Thymus (tissue), 11 donors: ENCODE measurements at regions not wholly inside any gene's neighbourhood (a gene's known extent, or its start where the extent isn't known, plus 50 kb on each side); places are given as distances from the start of the nearest gene placed in this dataset.

ENCODE experiments used
- DNase-seq, 9 donors: peaks; one replicate each; pipeline ENCODE4 v3.0.0-alpha.2; 2013; ENCODE audit warnings: low spot score in 9 of 9, low read depth in 6 of 9, missing footprints in 1 of 9
- H3K27ac ChIP-seq, 2 donors: one replicate each; pipeline ENCODE4 v1.5.1; 2013; ENCODE audit warnings: control low read depth in 1 of 2, low read depth in 1 of 2, low read length in 1 of 2, mild to moderate bottlenecking in 1 of 2, moderate library complexity in 1 of 2
- H3K27me3 ChIP-seq, 2 donors: one replicate each; pipeline ENCODE4 v1.5.1; 2013; ENCODE audit warnings: low read length in 1 of 2; ENCODE audit not compliant: control insufficient read depth in 2 of 2, insufficient read depth in 1 of 2
- H3K36me3 ChIP-seq, 2 donors: one replicate each; pipeline ENCODE4 v1.5.1; 2013; ENCODE audit warnings: low read length in 1 of 2, mild to moderate bottlenecking in 1 of 2, moderate library complexity in 1 of 2; ENCODE audit not compliant: control insufficient read depth in 2 of 2, insufficient read depth in 2 of 2
- H3K4me1 ChIP-seq, 2 donors: one replicate each; pipeline ENCODE4 v1.5.1; 2013; ENCODE audit warnings: low read length in 2 of 2; ENCODE audit not compliant: control insufficient read depth in 2 of 2, insufficient read depth in 2 of 2
- H3K4me3 ChIP-seq, 2 donors: one replicate each; pipeline ENCODE4 v1.5.1; 2013; ENCODE audit warnings: low read length in 2 of 2, control low read depth in 1 of 2, mild to moderate bottlenecking in 1 of 2
- H3K9me3 ChIP-seq, 2 donors: one replicate each; pipeline ENCODE4 v1.5.1; 2013; ENCODE audit warnings: low read length in 1 of 2, mild to moderate bottlenecking in 1 of 2; ENCODE audit not compliant: control insufficient read depth in 2 of 2, insufficient read depth in 1 of 2
- WGBS: extraction: QIAGEN DNeasy Blood & Tissue Kit; methylation state at CpG from one replicate; pipeline ENCODE4 v1.1.7; 2013; 5-methylcytosine and 5-hydroxymethylcytosine counted together
- donor health status: healthy.

GRCh38 chr13:106351251-106351650, 184.2 kb downstream of the EFNB2 start:
- Histone ChIP-seq H3K36me3 (no peaks in the 10 kb centered on the region), H3K4me3 (no peak overlapping the region), H3K27me3 (peaks cover 8 to 36% of the 10 kb centered on the region in 2 donors), H3K9me3 (no peaks in the 10 kb centered on the region), H3K4me1 (no peaks in the 10 kb centered on the region), H3K27ac (no peak overlapping the region)
- no peak for DNase-seq
- WGBS, result 96% methylated on average over 5 of the region's 5 CpGs

- Histone ChIP-seq H3K27ac (no peak overlapping the region), H3K27me3 (peaks cover 8 to 36% of the 10 kb centered on the region in 2 donors), H3K36me3 (no peaks in the 10 kb centered on the region), H3K4me1 (no peaks in the 10 kb centered on the region), H3K9me3 (no peaks in the 10 kb centered on the region), H3K4me3 (no peak overlapping the region)
- no peak for DNase-seq
- WGBS, result 75% methylated on average over 4 of the region's 4 CpGs
Observed at GRCh38 chr13:106350208-106350607, 185.3 kb downstream of the EFNB2 start.

GRCh38 chr13:106349080-106349931, 186.2 kb downstream of the EFNB2 start:
- peaks cover 8 to 36% of the 10 kb centered on the region in 2 donors for H3K27me3 ChIP-seq
- H3K4me3 ChIP-seq, result no peak overlapping the region
- H3K4me1 ChIP-seq, result no peaks in the 10 kb centered on the region
- DNase-seq, result no peak
- H3K9me3 ChIP-seq, result no peaks in the 10 kb centered on the region
- H3K27ac ChIP-seq, result no peak overlapping the region
- 7% methylated on average over 30 of the region's 30 CpGs for WGBS
- H3K36me3 ChIP-seq, result no peaks in the 10 kb centered on the region

GRCh38 chr13:106348075-106348840, 187.2 kb downstream of the EFNB2 start:
- Histone ChIP-seq H3K36me3 (no peaks in the 10 kb centered on the region), H3K27ac (no peak overlapping the region), H3K27me3 (peaks cover 8 to 36% of the 10 kb centered on the region in 2 donors), H3K4me1 (no peaks in the 10 kb centered on the region), H3K4me3 (no peak overlapping the region), H3K9me3 (no peaks in the 10 kb centered on the region)
- no peak for DNase-seq
- 87% methylated on average over 6 of the region's 6 CpGs for WGBS

- H3K27me3 ChIP-seq, result peaks cover 6 to 15% of the 10 kb centered on the region in 2 donors
- H3K4me1 ChIP-seq, result no peaks in the 10 kb centered on the region
- DNase-seq, result no peak
- H3K27ac ChIP-seq, result no peak overlapping the region
- H3K4me3 ChIP-seq, result no peak overlapping the region
- H3K9me3 ChIP-seq, result peaks cover 0 to 4% of the 10 kb centered on the region in 2 donors
- no peaks in the 10 kb centered on the region for H3K36me3 ChIP-seq
- WGBS, result 94% methylated on average over 2 of the region's 2 CpGs
Observed at GRCh38 chr13:106344342-106344741, 191.1 kb downstream of the EFNB2 start.

GRCh38 chr13:106343836-106344235, 191.6 kb downstream of the EFNB2 start:
- peak overlapping the region; percentile 15 to 56 for H3K27ac ChIP-seq
- no peak overlapping the region for H3K4me3 ChIP-seq
- DNase-seq, result no peak
- H3K4me1 ChIP-seq, result no peaks in the 10 kb centered on the region
- 78% methylated on average over 3 of the region's 3 CpGs for WGBS
- peaks cover 0 to 4% of the 10 kb centered on the region in 2 donors for H3K9me3 ChIP-seq
- H3K27me3 ChIP-seq, result peaks cover 2 to 10% of the 10 kb centered on the region in 2 donors
- no peaks in the 10 kb centered on the region for H3K36me3 ChIP-seq

GRCh38 chr13:106340249-106340648, 195.2 kb downstream of the EFNB2 start:
- Histone ChIP-seq H3K27me3 (no peaks in the 10 kb centered on the region), H3K36me3 (no peaks in the 10 kb centered on the region), H3K27ac (no peak overlapping the region), H3K4me1 (no peaks in the 10 kb centered on the region), H3K4me3 (no peak overlapping the region), H3K9me3 (peaks cover 0 to 4% of the 10 kb centered on the region in 2 donors)
- DNase-seq, result no peak
- WGBS, result 97% methylated on average over 2 of the region's 2 CpGs

- H3K4me3 ChIP-seq, result no peak overlapping the region
- H3K9me3 ChIP-seq, result peaks cover 0 to 4% of the 10 kb centered on the region in 2 donors
- no peak overlapping the region for H3K27ac ChIP-seq
- no peaks in the 10 kb centered on the region for H3K36me3 ChIP-seq
- H3K27me3 ChIP-seq, result no peaks in the 10 kb centered on the region
- H3K4me1 ChIP-seq, result no peaks in the 10 kb centered on the region
- 80% methylated on average over 7 of the region's 7 CpGs for WGBS
- no peak for DNase-seq
Observed at GRCh38 chr13:106337096-106337850, 198.2 kb downstream of the EFNB2 start.
